AG04449 (cell line): ENCODE measurements at regions not wholly inside any gene's neighbourhood (a gene's known extent, or its start where the extent isn't known, plus 50 kb on each side); places are given as distances from the start of the nearest gene placed in this dataset.

ENCODE experiments used
- CTCF ChIA-PET: fragments of 350-600 bp; formaldehyde crosslinking; extraction: SDS; loops from one replicate; lab custom pipeline; 2021; ENCODE audit warnings: antibody characterized with exemption; lab: Yijun Ruan, JAX
- POLR2A ChIA-PET: fragments of 400-600, 350-600 bp; formaldehyde crosslinking; extraction: SDS; loops from one replicate; lab custom pipeline; 2020; ENCODE audit warnings: antibody characterized with exemption, inconsistent platforms; lab: Yijun Ruan, JAX
- DNase-seq: peaks from one replicate; pipeline ENCODE4 v3.0.0-alpha.2; 2010; ENCODE audit warnings: low read depth, low spot score
- H3K4me3 ChIP-seq: 2 replicates; pipeline ENCODE4 v1.5.1; 2011; ENCODE audit warnings: low read depth, mild to moderate bottlenecking, control low read depth, low read length
- TF ChIP-seq, protein P1 (sequence below): IDR thresholded peaks from one replicate; pipeline ENCODE4 v1.5.1; 2011; ENCODE audit warnings: mild to moderate bottlenecking, moderate library complexity, low read length, control low read depth, inconsistent platforms; ENCODE audit not compliant: insufficient read depth; ENCODE audit errors: missing control alignments

DNA sequence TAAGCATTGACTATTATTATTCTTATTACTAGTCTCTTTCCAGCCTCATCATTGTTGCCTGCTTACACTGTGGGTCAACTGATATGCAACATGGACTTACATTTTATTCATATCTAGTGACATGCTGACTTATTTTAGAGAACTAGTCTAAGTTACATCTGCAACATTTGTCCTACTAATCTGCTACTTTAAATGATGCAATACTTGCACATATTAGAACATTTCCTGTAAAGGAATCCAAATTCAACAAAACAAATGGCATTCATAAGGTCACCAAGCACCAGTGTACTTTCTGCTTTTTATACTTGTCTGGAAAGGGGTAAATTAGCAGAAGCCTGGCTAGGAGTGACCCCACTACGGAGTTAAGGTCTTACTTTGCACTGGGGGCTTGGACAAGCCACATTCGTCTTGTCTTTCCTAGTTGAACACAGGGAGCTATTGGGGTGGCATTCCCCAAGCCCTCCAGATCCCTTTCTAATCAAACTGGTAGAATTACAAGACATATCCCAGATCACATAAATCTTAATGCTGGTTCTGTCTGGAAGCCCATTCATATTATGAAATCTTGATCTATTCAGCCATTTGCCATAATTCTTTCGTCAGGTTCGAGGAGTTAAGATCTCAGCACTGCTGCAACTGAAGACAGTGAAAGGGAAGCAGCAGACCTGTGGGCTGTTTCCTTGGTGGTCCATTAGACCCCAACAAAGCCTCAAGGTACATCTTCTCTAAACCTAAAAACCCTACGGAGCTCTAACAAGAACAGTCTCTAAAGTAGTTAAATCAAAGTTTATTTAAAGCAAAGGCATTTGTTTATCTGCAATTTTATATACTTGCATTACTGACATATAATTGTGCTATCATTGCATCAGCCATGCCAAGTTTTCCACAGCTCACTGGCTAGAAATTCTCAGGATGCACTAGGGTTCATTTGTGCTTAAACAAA lies 49.9 kb upstream of the RTN4 start:
- TF ChIP-seq, protein P1, sequence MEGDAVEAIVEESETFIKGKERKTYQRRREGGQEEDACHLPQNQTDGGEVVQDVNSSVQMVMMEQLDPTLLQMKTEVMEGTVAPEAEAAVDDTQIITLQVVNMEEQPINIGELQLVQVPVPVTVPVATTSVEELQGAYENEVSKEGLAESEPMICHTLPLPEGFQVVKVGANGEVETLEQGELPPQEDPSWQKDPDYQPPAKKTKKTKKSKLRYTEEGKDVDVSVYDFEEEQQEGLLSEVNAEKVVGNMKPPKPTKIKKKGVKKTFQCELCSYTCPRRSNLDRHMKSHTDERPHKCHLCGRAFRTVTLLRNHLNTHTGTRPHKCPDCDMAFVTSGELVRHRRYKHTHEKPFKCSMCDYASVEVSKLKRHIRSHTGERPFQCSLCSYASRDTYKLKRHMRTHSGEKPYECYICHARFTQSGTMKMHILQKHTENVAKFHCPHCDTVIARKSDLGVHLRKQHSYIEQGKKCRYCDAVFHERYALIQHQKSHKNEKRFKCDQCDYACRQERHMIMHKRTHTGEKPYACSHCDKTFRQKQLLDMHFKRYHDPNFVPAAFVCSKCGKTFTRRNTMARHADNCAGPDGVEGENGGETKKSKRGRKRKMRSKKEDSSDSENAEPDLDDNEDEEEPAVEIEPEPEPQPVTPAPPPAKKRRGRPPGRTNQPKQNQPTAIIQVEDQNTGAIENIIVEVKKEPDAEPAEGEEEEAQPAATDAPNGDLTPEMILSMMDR: no peak
- no peak overlapping the region for H3K4me3 ChIP-seq
- ChIA-PET CTCF (interaction anchor here (1.2 to 2.6 kb wide), 5 partner anchors 52 to 200 kb away, joined by 3 to 12 read pairs (median 4); no protein-coding TSS in a partner anchor), POLR2A (interaction anchor here (0.7 to 1.6 kb wide), 4 partner anchors 19 to 66 kb away, joined by 3 to 7 read pairs (median 4); partner anchors contain the start of gene RTN4)
- DNase-seq: no peak
